C4-2B (cell line): ENCODE measurements at regions not wholly inside any gene's neighbourhood (a gene's known extent, or its start where the extent isn't known, plus 50 kb on each side); places are given as distances from the start of the nearest gene placed in this dataset.

Experiments used
- H3K27ac ChIP-seq: fragments of 450-650 bp; 2 replicates; pipeline ENCODE4 v1.5.1; 2017
- ZFX ChIP-seq: fragments of 450-650 bp; IDR thresholded peaks from 2 replicates; pipeline ENCODE4 v1.6.1; 2017
- TF ChIP-seq, protein P1 (sequence below): fragments of 450-650 bp; conservative IDR thresholded peaks from 2 replicates; pipeline ENCODE4 v1.5.1; 2017; ENCODE audit warnings: mild to moderate bottlenecking

DNA sequence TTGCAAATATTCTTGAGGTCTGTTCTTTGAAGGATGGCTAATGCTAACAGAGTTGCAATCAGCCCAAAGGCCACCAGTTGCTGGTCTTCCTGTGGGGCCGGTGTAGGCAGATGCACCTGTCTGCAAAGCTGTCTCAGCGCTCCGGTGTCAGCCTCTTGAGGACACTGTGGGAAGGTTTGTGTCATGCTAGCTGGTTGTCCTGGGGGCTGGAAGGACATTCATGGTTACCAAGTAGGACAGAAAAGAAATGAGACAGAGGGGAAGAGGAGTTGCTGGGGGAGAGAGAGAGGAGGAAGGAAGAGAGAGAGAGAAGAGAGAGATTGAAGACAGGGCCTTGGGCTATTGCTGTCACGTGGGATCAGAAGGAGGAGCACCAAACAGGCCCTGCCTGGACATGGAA is 639.6 kb upstream of the HS6ST1 start:
- H3K27ac ChIP-seq: no peak overlapping the region
- TF ChIP-seq ZFX: no peak
- TF ChIP-seq, protein P1, sequence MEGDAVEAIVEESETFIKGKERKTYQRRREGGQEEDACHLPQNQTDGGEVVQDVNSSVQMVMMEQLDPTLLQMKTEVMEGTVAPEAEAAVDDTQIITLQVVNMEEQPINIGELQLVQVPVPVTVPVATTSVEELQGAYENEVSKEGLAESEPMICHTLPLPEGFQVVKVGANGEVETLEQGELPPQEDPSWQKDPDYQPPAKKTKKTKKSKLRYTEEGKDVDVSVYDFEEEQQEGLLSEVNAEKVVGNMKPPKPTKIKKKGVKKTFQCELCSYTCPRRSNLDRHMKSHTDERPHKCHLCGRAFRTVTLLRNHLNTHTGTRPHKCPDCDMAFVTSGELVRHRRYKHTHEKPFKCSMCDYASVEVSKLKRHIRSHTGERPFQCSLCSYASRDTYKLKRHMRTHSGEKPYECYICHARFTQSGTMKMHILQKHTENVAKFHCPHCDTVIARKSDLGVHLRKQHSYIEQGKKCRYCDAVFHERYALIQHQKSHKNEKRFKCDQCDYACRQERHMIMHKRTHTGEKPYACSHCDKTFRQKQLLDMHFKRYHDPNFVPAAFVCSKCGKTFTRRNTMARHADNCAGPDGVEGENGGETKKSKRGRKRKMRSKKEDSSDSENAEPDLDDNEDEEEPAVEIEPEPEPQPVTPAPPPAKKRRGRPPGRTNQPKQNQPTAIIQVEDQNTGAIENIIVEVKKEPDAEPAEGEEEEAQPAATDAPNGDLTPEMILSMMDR: no peak

DNA sequence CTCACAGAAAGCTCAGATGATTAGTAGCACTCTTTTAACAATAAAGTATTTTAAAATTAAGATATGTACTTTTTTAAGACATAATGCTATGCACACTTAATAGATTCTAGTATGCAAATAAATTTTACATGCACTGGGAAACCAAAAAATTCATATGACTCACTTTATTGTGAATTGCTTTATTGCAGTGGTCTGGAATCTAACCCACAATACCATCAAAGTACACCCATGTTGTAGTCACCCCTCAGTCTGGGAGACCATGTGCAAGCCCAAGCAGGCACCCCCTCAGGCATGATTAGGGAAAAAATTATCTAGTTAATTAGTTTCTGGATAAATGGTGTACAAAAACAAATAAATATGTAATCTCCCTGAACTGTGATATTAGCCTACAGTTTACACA is 649.0 kb upstream of the HS6ST1 start:
- TF ChIP-seq, protein P1: no peak
- TF ChIP-seq ZFX: no peak

DNA sequence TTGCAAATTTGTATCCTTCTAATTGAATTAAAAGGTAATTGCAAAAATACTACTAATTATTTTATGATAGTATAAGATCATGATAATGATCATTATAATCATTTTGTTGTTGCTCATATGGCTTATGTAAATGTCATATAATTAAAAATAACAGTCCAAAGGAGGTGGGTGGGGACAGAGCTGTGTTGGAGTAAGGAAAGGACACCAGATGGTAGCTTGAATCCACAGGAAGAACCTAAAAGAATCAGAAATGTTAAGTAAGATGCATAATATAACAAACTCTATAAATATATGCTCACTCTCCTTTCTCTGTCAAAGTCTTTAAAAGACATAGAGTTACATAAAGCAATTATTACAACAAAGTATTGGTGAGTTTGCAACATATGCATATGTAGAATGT is 650.7 kb upstream of the HS6ST1 start:
- H3K27ac ChIP-seq: no peak overlapping the region
- no peak for TF ChIP-seq ZFX
- TF ChIP-seq, protein P1: no peak

More for the DNA sequence above, 649.0 kb upstream of the HS6ST1 start:
- no peak overlapping the region for H3K27ac ChIP-seq

DNA sequence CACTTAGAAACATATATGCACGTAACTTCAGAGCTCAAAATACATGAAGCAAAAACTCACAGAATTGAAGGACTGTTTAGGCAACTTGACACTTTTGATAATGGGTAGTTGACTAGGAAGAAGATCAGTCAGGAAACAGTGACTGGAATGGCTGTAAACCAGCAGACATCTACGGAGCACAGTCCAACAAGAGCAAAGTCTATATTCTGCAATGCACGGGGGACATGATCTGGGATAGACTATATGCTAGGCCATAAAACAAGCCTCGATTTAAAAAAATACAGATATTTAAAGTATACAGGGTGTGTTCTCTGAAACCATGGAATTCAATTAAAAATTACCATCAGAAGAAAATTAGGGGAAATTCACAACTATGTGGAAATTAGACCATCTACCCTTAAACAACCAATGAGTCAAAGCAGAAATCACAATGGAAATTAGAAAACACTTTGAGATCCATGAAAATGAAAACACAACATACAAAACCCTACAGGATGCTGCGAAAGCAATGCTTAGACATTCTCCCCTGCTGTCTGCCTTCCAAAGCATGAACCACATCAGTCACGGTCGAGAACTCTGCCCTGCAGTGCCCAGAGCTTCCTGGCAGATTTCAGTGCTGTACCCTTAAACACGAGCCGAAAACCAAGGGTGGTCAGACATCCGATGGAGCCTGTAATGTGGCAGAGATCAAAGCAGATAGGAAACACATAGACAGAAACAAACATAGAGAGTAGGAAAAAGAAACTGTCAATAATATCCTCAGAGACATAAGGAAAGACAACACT is 651.9 kb upstream of the HS6ST1 start:
- H3K27ac ChIP-seq: no peak overlapping the region
- TF ChIP-seq ZFX: no peak

DNA sequence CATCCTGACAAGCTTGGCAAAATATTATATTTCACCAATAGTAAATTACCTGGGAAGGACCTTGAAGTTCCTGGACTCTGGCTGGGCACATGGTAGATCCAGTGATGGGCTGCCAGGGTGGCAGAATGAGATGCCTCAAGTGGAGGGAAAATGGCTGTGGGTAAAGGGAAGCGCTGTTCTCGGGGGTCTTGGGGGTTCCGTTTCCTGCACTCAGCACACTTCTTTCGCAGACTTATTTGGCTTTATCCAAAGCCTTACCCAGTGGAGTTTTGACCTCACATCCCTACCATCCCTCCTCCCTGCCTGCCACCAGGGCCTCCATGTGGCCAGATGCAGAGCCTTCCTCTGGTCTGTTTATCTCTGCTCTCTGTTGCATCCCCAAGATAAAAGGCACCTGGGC is 654.9 kb upstream of the HS6ST1 start:
- H3K27ac ChIP-seq: no peak overlapping the region
- TF ChIP-seq ZFX: no peak
- TF ChIP-seq, protein P1: no peak

DNA sequence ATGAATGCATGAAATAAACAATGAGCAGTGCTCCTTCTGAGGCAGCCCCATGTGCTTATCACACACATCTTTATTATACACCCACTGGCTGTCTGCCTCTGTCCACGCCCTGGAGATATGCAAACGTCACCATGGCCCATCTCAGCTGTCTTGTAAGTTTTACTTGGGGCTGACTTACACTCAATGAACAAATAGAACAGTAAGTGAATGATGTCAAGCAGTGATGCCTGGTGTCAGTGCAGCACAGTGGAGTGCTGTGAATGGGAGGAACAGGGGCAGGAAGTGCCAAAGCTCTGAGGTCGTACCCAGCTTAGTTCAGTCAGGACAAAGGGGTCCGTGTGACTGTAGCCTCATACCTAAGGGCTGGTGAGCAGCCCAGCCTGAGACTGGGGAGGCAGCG is 659.5 kb upstream of the HS6ST1 start:
- TF ChIP-seq, protein P1: no peak
- TF ChIP-seq ZFX: no peak
- no peak overlapping the region for H3K27ac ChIP-seq

DNA sequence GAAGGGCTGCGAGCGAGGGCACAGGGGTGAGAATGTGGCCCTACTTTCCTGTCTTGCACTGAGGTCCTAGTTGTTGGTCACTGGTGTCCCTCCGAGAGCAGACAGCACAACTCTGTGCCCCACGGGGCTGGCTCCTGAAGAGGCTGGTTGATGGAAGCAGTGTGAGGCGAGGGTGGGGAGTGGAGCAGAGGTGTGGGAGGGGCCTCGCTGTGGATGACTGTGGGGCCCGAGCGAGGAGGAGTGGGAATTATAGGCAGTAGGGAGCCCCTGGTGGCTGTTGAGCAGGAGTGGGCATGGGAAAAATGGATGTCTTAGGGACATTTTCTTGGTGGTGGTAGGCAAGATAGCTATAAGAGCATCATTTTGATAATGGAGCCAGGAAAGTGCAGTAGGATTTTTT is 660.5 kb upstream of the HS6ST1 start:
- TF ChIP-seq ZFX: no peak
- TF ChIP-seq, protein P1: no peak
- no peak overlapping the region for H3K27ac ChIP-seq

DNA sequence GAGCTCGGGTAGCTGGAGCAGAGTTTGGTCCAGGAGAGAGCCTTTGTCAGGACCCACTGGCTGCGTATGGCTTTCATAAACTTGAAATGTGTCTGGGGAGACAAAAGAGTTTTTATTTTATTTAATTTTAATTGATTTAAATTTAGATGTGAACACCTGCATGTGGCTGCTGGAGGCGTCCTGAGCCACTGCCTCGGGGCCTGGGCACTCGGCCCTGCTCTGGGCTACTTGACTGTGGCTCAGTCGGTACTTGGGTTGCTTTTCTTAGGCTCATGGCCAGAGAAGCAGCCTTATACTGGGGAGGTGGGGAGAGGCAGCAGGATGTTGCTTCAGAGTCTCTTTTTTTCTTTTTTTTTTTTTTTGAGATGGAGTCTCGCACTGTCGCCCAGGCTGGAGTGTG is 661.8 kb upstream of the HS6ST1 start:
- TF ChIP-seq, protein P1: no peak
- TF ChIP-seq ZFX: no peak
- no peak overlapping the region for H3K27ac ChIP-seq
